HG02885 (cell line): ENCODE measurements at regions not wholly inside any gene's neighbourhood (a gene's known extent, or its start where the extent isn't known, plus 50 kb on each side); places are given as distances from the start of the nearest gene placed in this dataset.

ENCODE experiments used
- ATAC-seq: cut with Tn5 transposase; IDR thresholded peaks from one replicate; pipeline ENCODE4 v1.9.1; 2021; ENCODE audit warnings: mild to moderate bottlenecking; ENCODE audit not compliant: unreplicated experiment, poor library complexity

- no peak for ATAC-seq
These were observed 865.3 kb upstream of the HS3ST1 start for GRCh38 chr4:12293906-12294525.

- no peak for ATAC-seq
These were observed 857.7 kb upstream of the HS3ST1 start for GRCh38 chr4:12286351-12286750.

- ATAC-seq: no peak
These were observed 841.9 kb upstream of the HS3ST1 start for GRCh38 chr4:12270546-12270945.

- no peak for ATAC-seq
These were observed 836.9 kb upstream of the HS3ST1 start for GRCh38 chr4:12265554-12265953.

- ATAC-seq: no peak
These were observed 831.8 kb upstream of the HS3ST1 start for GRCh38 chr4:12260453-12260852.

- ATAC-seq: no peak
These were observed 816.3 kb upstream of the HS3ST1 start for GRCh38 chr4:12244973-12245372.

GRCh38 chr4:12242354-12242753 is 813.7 kb upstream of the HS3ST1 start:
- ATAC-seq: no peak

GRCh38 chr4:12239897-12240636 is 811.4 kb upstream of the HS3ST1 start:
- ATAC-seq: no peak

- ATAC-seq: no peak
These were observed 802.4 kb upstream of the HS3ST1 start for GRCh38 chr4:12231098-12231497.

- no peak for ATAC-seq
These were observed 792.3 kb upstream of the HS3ST1 start for GRCh38 chr4:12221031-12221430.

GRCh38 chr4:12211636-12212035 is 782.9 kb upstream of the HS3ST1 start:
- ATAC-seq: no peak

GRCh38 chr4:12207396-12207795 is 778.7 kb upstream of the HS3ST1 start:
- ATAC-seq: no peak

GRCh38 chr4:12206091-12206490 is 777.4 kb upstream of the HS3ST1 start:
- no peak for ATAC-seq

GRCh38 chr4:12203945-12204344 is 775.3 kb upstream of the HS3ST1 start:
- ATAC-seq: no peak

GRCh38 chr4:12200226-12200625 is 771.5 kb upstream of the HS3ST1 start:
- ATAC-seq: no peak

GRCh38 chr4:12186526-12186925 is 757.8 kb upstream of the HS3ST1 start:
- no peak for ATAC-seq

- no peak for ATAC-seq
These were observed 750.2 kb upstream of the HS3ST1 start for GRCh38 chr4:12178614-12179610.

GRCh38 chr4:12177416-12177815 is 748.7 kb upstream of the HS3ST1 start:
- no peak for ATAC-seq

GRCh38 chr4:12173496-12173895 is 744.8 kb upstream of the HS3ST1 start:
- ATAC-seq: no peak

GRCh38 chr4:12172198-12172973 is 743.7 kb upstream of the HS3ST1 start:
- ATAC-seq: no peak
